Left lung (tissue), 4 donors: ENCODE measurements at regions not wholly inside any gene's neighbourhood (a gene's known extent, or its start where the extent isn't known, plus 50 kb on each side); places are given as distances from the start of the nearest gene placed in this dataset.

Experiments used
- ATAC-seq: fragments of 200-7000 bp; cut with Tn5 transposase; one replicate; pipeline ENCODE4 v1.9.1; 2020; ENCODE audit warnings: moderate library complexity
- DNase-seq, 4 donors: peaks; one replicate each; pipeline ENCODE4 v3.0.0-alpha.2; 2013 to 2020
- H3K27ac ChIP-seq, 2 donors: fragments of 200-600 bp; sonication (generic) in 1 of 2; one replicate each; pipeline versions ENCODE4 v1.5.0 to v1.8.0; 2020 to 2021
- H3K27me3 ChIP-seq, 2 donors: fragments of 200-600 bp; sonication (generic) in 1 of 2; one replicate each; pipeline versions ENCODE4 v1.5.0 to v1.8.0; 2020 to 2021
- H3K36me3 ChIP-seq, 2 donors: fragments of 200-600 bp; sonication (generic) in 1 of 2; one replicate each; pipeline versions ENCODE4 v1.5.0 to v1.8.0; 2020 to 2021
- H3K4me1 ChIP-seq, 2 donors: fragments of 200-600 bp; one replicate each; pipeline ENCODE4 v1.8.0; 2021
- H3K4me3 ChIP-seq, 2 donors: fragments of 200-600 bp; sonication (generic) in 1 of 2; one replicate each; pipeline versions ENCODE4 v1.5.0 to v1.8.0; 2020 to 2021; ENCODE audit warnings: mild to moderate bottlenecking in 1 of 2
- H3K9me3 ChIP-seq, 2 donors: fragments of 200-600 bp; sonication (generic) in 1 of 2; one replicate each; pipeline versions ENCODE4 v1.5.0 to v1.8.0; 2020 to 2021
- CTCF ChIP-seq, 2 donors: fragments of 200-600 bp; sonication (generic) in 1 of 2; IDR thresholded peaks; one replicate each; pipeline versions ENCODE4 v1.5.0 to v1.8.0; 2021; ENCODE audit warnings: antibody characterized with exemption in 2 of 2
- intact Hi-C, 2 donors: fragments of 100-400 bp; cut with DNase I; formaldehyde crosslinking; loops; one replicate each; pipeline versions ENCODE4 v1.11.2 to v1.14.2; 2022
- donor health status: DM: no; HTN: yes; CAD: no.
- donor health status: DM: no; HTN: no; CAD: no.

GRCh38 chr1:221815660-221816059 is 73.8 kb upstream of the DUSP10 start:
- no peak for TF ChIP-seq CTCF (IDR thresholded peaks at IDR 0.05)
- H3K27me3 ChIP-seq = no peaks in the 10 kb centered on the region
- ATAC-seq (no peak), DNase-seq (no peak)
- no peaks in the 10 kb centered on the region for H3K36me3 ChIP-seq
- intact Hi-C loops = no loop called here
- no peaks in the 10 kb centered on the region for H3K4me1 ChIP-seq
- H3K27ac ChIP-seq = no peak overlapping the region
- peaks cover 0 to 2% of the 10 kb centered on the region in 2 donors for H3K9me3 ChIP-seq
- no peak overlapping the region for H3K4me3 ChIP-seq

GRCh38 chr1:221813887-221814286 is 72.0 kb upstream of the DUSP10 start:
- Histone ChIP-seq H3K27ac (no peak overlapping the region), H3K27me3 (no peaks in the 10 kb centered on the region), H3K4me3 (no peak overlapping the region), H3K9me3 (peaks cover 0 to 2% of the 10 kb centered on the region in 2 donors), H3K4me1 (peaks cover 0 to 5% of the 10 kb centered on the region in 2 donors), H3K36me3 (no peaks in the 10 kb centered on the region)
- TF ChIP-seq CTCF (IDR thresholded peaks at IDR 0.05) = no peak
- intact Hi-C loops = no loop called here
- no peak for DNase-seq
- no peak for ATAC-seq

GRCh38 chr1:221812905-221813597 is 71.2 kb upstream of the DUSP10 start:
- TF ChIP-seq CTCF (IDR thresholded peaks at IDR 0.05) = no peak
- H3K36me3 ChIP-seq = no peaks in the 10 kb centered on the region
- peaks cover 0 to 5% of the 10 kb centered on the region in 2 donors for H3K4me1 ChIP-seq
- ATAC-seq = no peak
- H3K9me3 ChIP-seq = peaks cover 0 to 2% of the 10 kb centered on the region in 2 donors
- no peak overlapping the region for H3K27ac ChIP-seq
- intact Hi-C loops = no loop called here
- no peaks in the 10 kb centered on the region for H3K27me3 ChIP-seq
- no peak overlapping the region for H3K4me3 ChIP-seq
- no peak for DNase-seq

- DNase-seq (no peak), ATAC-seq (no peak)
- H3K27me3 ChIP-seq = no peaks in the 10 kb centered on the region
- H3K27ac ChIP-seq = no peak overlapping the region
- no peaks in the 10 kb centered on the region for H3K36me3 ChIP-seq
- no peak overlapping the region for H3K4me3 ChIP-seq
- peaks cover 0 to 2% of the 10 kb centered on the region in 2 donors for H3K9me3 ChIP-seq
- intact Hi-C loops = no loop called here
- no peak for TF ChIP-seq CTCF (IDR thresholded peaks at IDR 0.05)
- peaks cover 0 to 5% of the 10 kb centered on the region in 2 donors for H3K4me1 ChIP-seq
Observed at GRCh38 chr1:221812088-221812752, 70.3 kb upstream of the DUSP10 start.

GRCh38 chr1:221810406-221810805 is 68.5 kb upstream of the DUSP10 start:
- TF ChIP-seq CTCF (IDR thresholded peaks at IDR 0.05) = no peak
- Histone ChIP-seq H3K36me3 (no peaks in the 10 kb centered on the region), H3K9me3 (peaks cover 0 to under 1% of the 10 kb centered on the region in 2 donors), H3K27ac (no peak overlapping the region), H3K4me3 (no peak overlapping the region), H3K27me3 (no peaks in the 10 kb centered on the region), H3K4me1 (peaks cover 0 to 5% of the 10 kb centered on the region in 2 donors)
- DNase-seq (no peak), ATAC-seq (no peak)
- intact Hi-C loops = no loop called here
